Eye (tissue), 1 donor: ENCODE measurements at regions not wholly inside any gene's neighbourhood (a gene's known extent, or its start where the extent isn't known, plus 50 kb on each side); places are given as distances from the start of the nearest gene placed in this dataset.
"Not testable (repeated sequence)": the region's sequence is repeated elsewhere in the genome, so short reads cannot be mapped to it uniquely, and the experiment has no call there.

Experiments
- DNase-seq: peaks from one replicate; pipeline ENCODE4 v3.0.0-alpha.2; 2015

DNA sequence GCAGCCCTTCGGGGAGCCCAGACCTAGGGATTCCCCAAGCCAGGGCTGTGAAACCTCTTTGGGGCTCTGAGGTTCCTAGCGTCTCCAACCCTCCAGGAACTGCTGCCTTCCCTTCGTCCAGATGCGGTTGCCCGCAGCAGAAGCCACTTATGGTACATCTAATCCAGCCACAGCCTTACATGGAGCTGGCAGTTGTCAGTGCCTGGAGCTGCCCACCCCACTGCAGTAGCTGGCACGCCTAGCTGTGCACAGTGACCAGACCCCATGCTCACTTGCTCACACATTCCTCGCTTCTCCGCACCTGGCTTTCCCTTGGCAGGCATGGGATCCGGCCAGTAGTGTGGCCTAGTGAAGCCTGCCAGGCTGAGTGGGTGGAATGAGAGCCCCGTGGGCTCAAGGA, 547.6 kb downstream of the TBC1D32 start:
- DNase-seq = no peak

GRCh38 chr6:120786256-120786655, 548.0 kb downstream of the TBC1D32 start:
- DNase-seq = no peak

DNA sequence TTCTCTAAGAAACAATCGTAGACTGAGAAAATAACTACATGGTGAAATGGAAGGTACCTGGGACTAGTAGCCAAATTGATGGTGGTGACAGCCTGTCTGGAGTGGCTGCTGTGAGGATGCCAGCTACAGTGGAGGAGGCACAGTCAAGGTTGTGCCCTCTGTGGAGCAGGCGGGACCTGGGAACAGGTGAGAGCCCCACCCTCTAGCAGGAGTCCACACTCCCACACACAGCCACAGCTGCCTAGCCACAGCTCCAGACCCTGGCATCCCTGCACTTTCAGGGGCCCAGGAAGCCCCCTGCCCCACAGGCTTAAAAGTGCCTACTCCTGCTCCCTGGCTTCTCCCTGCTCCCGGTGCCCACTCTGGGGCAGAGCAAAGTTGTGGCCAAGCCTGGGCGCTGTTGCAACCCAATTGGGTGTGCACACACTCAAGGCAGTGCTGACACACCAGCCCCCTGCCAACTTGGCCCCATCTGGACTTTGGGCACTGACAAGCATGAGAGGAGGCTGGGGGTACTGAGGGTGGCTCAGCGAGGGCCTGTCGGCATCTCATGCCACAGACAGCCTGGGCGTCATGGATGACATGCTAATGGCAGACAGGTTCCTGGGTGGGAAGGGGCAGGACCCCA, 548.7 kb downstream of the TBC1D32 start:
- DNase-seq = no peak

- no peak for DNase-seq
Observed at GRCh38 chr6:120779441-120779840, 554.8 kb downstream of the TBC1D32 start.

DNA sequence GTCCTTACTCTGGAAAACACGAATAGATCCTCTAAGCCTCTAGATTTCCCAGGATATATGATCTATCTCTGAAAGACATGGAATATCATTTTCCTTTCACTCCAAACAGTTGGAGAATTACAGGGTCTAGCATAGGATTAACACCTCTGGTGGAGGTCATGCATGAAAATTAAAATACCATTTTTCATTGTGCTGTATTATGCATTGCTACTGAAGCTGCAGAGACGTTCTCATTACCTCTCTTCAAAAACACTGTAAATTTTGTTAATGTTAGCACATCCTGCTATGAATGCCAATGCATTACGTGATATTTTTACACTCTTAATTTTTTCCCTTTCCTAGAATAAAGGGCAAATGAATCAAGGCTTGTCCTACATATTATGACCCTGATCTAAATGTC, 558.6 kb downstream of the TBC1D32 start:
- peak; percentile 7 for DNase-seq

- DNase-seq = no peak
Observed at GRCh38 chr6:120774275-120774674, 560.0 kb downstream of the TBC1D32 start.

DNA sequence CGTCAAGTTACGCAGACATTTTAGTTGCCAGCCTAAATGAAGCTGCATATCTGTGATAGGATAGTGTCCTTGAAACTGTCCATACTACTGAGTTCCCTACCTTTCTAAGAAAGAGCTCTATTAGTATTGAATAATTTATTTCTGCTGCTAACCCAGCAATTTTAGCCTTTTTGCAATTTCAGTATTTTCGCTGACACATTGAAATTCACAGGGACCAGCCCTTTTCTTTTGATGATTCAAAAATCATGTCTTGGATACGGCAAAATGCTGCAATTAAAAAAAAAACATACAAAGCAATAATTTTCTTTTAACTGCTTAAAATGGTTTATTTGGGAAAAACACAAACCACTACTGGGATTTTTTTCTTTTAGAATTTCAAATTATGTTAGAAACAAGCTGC, 563.3 kb downstream of the TBC1D32 start:
- no peak for DNase-seq

GRCh38 chr6:120764312-120764711, 570.0 kb downstream of the TBC1D32 start:
- no peak for DNase-seq

DNA sequence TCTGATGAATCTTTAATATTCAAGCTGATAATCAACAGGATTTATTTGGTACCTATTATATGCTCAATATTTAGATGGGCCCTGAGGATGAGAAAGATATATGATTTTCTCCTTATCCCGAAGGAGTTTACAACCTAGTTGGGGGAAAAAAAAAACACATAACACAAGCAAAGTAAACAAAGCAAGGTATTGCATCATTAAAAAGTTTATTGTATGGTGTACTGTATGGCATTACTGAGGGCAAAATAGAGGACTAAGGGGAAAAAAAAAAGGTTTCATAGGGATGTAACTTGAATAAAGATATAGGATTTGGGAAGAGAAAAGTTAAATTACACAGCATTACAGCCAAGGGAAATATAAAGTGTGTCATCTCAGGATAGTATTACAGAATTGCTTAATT, 574.7 kb downstream of the TBC1D32 start:
- no peak for DNase-seq

DNA sequence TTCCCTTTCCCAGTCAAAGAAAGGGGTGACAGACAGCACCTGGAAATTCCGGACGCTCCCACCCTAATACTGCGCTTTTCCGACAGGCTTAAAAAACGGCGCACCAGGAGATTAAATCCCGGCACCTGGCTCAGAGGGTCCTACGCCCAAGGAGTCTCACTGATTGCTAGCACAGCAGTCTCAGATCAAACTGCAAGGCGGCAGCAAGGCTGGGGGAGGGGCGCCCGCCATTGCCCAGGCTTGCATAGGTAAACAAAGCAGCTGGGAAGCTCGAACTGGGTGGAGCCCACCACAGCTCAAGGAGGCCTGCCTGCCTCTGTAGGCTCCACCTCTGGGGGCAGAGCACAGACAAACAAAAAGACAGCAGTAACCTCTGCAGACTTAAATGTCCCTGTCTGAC, 585.7 kb downstream of the TBC1D32 start:
- DNase-seq = not testable (repeated sequence)

DNA sequence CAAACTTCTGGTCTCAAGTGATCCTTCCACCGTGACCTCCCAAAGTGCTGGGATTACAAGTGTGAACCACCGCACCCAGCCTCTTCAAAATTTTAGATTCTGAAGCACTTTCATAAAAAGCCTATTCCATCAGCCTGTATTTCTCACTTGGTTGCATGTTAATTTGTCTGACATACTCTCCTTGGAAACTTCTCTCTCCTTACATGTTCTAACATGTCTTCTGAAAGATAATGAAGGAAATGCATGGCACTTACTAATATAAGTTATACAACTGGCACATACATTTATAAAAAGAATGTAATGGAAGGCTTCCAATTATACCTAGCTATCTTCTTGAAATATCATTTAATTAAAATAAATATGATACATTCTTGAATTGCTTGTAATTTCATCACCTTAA, 597.5 kb downstream of the TBC1D32 start:
- DNase-seq = no peak

DNA sequence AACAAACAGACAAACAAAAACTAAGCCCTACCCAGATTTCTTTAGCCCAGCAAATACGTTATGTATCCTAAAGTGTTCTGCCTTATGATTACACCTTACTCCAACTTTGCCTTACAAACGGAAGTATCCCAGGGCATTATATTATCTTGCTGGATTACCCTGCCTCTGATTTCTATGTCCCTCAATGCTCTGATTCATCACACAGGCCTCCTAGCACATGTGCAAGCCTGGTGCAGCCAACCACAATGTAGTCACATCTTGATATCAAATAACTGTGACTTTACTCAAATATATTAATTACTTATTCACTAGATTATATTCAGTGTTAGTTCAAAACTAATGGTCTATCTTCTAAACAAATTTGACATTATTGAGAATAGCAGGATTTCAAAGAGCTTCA, 598.6 kb downstream of the TBC1D32 start:
- DNase-seq = no peak

- DNase-seq = no peak
Observed at GRCh38 chr6:120711255-120711654, 623.0 kb downstream of the TBC1D32 start.

GRCh38 chr6:120700001-120700400, 634.3 kb downstream of the TBC1D32 start:
- DNase-seq = no peak

GRCh38 chr6:120686492-120686891, 647.8 kb downstream of the TBC1D32 start:
- DNase-seq = no peak

DNA sequence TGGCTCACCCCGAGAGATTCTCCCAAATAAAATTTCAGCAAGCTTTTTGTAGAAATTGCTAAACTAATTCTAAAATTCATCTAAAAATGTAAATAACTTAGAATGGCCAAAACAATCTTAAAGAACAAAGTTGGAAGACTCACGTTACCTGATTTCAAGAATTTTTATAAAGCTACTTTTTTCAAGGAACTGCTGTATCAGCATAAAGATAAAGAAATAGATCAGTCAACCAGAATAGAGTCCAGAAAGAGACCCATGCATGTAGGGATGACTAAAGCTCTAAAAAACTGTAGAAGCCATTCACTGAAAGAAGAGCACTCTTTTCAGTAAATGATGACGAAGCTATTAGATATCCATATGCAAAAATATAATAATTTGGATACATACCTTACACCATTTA, 652.1 kb downstream of the TBC1D32 start:
- DNase-seq = no peak

- DNase-seq = no peak
Observed at GRCh38 chr6:120681204-120681603, 653.1 kb downstream of the TBC1D32 start.

GRCh38 chr6:120675886-120676285, 658.4 kb downstream of the TBC1D32 start:
- no peak for DNase-seq

DNA sequence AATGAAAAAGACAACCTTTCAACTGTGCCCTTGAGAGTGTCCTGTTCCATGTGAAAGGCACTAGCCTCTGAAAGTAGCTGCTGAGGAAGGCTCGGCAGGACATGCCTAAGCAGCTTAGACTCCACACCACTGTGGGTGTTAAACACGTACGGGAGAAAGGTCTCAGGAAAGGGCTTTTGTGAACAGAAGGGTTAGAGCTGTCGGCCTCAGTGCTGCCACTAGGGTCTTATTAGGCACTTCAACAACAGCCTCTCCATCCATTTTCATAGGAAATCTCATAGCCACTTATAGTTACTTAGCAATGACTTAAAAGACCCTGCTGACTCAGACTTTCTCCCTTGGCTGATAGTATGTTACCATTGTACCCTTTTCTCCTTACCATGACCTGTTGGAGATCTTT, 662.8 kb downstream of the TBC1D32 start:
- peak; percentile 11 for DNase-seq

GRCh38 chr6:120652506-120652905, 681.8 kb downstream of the TBC1D32 start:
- DNase-seq = no peak

- DNase-seq = no peak
Observed at GRCh38 chr6:120648713-120649112, 685.6 kb downstream of the TBC1D32 start.

DNA sequence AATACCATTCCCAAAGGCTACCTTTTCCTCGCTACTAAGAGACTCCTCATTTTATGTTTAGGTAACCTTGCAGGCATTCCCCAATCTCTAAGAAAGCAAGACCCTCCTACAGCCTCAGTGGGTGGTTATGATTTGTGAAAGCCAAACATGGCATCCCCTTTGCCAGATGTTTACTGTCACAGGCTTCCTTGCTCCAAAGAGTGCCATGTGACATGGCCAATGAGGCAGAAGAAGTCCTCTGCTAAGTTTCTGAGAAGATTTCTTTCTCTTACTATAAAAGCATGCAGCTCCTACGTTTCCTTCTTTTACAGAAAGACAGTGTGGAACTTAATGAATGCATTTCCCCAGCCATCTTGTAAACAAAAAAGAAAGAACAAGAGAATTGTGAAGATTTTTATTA, 688.2 kb downstream of the TBC1D32 start:
- peak; percentile 10 for DNase-seq

GRCh38 chr6:120632975-120633374, 701.3 kb downstream of the TBC1D32 start:
- DNase-seq = no peak

GRCh38 chr6:120627612-120628011, 706.7 kb downstream of the TBC1D32 start:
- no peak for DNase-seq

GRCh38 chr6:120622127-120622631, 712.1 kb downstream of the TBC1D32 start:
- no peak for DNase-seq
